H1 (cell line): ENCODE measurements at regions not wholly inside any gene's neighbourhood (a gene's known extent, or its start where the extent isn't known, plus 50 kb on each side); places are given as distances from the start of the nearest gene placed in this dataset.

Experiments used
- CTCF ChIA-PET: fragments of 300-600 bp; sonication (Branson Sonifier 250); formaldehyde crosslinking; loops from one replicate; lab custom pipeline; 2021; ENCODE audit not compliant: partially characterized antibody; lab: Charles Lee
- POLR2A ChIA-PET: fragments of 300-600 bp; sonication (Branson Sonifier 250); formaldehyde crosslinking; loops from one replicate; lab custom pipeline; 2021; ENCODE audit warnings: inconsistent platforms; ENCODE audit not compliant: partially characterized antibody; lab: Charles Lee
- DNase-seq, 2 experiments: peaks; one replicate each; pipeline versions ENCODE4 v3.0.0 to v3.0.0-alpha.2; 2010 to 2022; ENCODE audit warnings: low spot score in 2 of 2, low read depth in 1 of 2, mixed read lengths in 1 of 2
- FAIRE-seq: peaks from 2 replicates; lab custom pipeline; 2011; peaks lifted over from hg19 to GRCh38; lab: Jason Lieb, UNC
- H2AFZ ChIP-seq: 2 replicates; pipeline ENCODE4 v1.8.1; 2012; ENCODE audit warnings: low read length, inconsistent platforms
- H2AK5ac ChIP-seq: 2 replicates; pipeline ENCODE4 v1.6.1; 2013; ENCODE audit warnings: low read depth, low read length
- H2BK120ac ChIP-seq: replicated peaks from 2 replicates; pipeline ENCODE3; 2013; ENCODE audit warnings: low read depth, low read length, inconsistent platforms
- H2BK12ac ChIP-seq: 2 replicates; pipeline ENCODE4 v1.6.1; 2013; ENCODE audit warnings: low read depth, low read length
- H2BK15ac ChIP-seq: 2 replicates; pipeline ENCODE4 v1.6.1; 2013; ENCODE audit warnings: low read length
- H2BK20ac ChIP-seq: 2 replicates; pipeline ENCODE4 v1.6.1; 2013; ENCODE audit warnings: low read length
- H2BK5ac ChIP-seq: 2 replicates; pipeline ENCODE4 v1.6.1; 2013; ENCODE audit warnings: low read depth, low read length
- H3K14ac ChIP-seq: 2 replicates; pipeline ENCODE4 v1.6.1; 2013; ENCODE audit warnings: inconsistent platforms; ENCODE audit not compliant: insufficient read length
- H3K18ac ChIP-seq: 2 replicates; pipeline ENCODE4 v1.6.1; 2013; ENCODE audit warnings: low read length; ENCODE audit errors: extremely low read depth
- H3K23ac ChIP-seq: 2 replicates; pipeline ENCODE4 v1.6.1; 2013; ENCODE audit warnings: inconsistent platforms; ENCODE audit not compliant: insufficient read length
- H3K23me2 ChIP-seq: 2 replicates; pipeline ENCODE4 v1.6.1; 2013; ENCODE audit warnings: low read depth, low read length
- H3K27ac ChIP-seq: 2 replicates; pipeline ENCODE4 v1.6.1; 2011; ENCODE audit warnings: low read depth, low read length, inconsistent platforms
- H3K27me3 ChIP-seq, 4 experiments: replicated peaks in 1 of 4; 1 replicate in 1 of 4; 2 replicates in 3 of 4; pipeline versions ENCODE4 v1.6.1 to v1.8.1; 2011 to 2013; ENCODE audit warnings: low read length in 3 of 4, mild to moderate bottlenecking in 3 of 4, inconsistent platforms in 2 of 4, mixed read lengths in 2 of 4, moderate library complexity in 1 of 4; ENCODE audit not compliant: control insufficient read depth in 3 of 4, insufficient read depth in 3 of 4; ENCODE audit errors: extremely low read depth in 1 of 4
- H3K36me3 ChIP-seq, 4 experiments: 2 replicates each; pipeline versions ENCODE4 v1.6.1 to v1.8.1; 2011 to 2013; ENCODE audit warnings: mild to moderate bottlenecking in 4 of 4, low read length in 3 of 4, moderate library complexity in 2 of 4, control low read depth in 1 of 4, inconsistent platforms in 1 of 4; ENCODE audit not compliant: insufficient read depth in 4 of 4, control insufficient read depth in 2 of 4
- H3K4ac ChIP-seq: replicated peaks from 2 replicates; pipeline ENCODE3; 2013; ENCODE audit warnings: low read length, low read depth, mixed read lengths, inconsistent platforms; ENCODE audit not compliant: insufficient read length
- H3K4me1 ChIP-seq, 4 experiments: replicated peaks in 1 of 4; 1 replicate in 1 of 4; 2 replicates in 3 of 4; pipeline versions ENCODE4 v1.6.1 to v1.8.1; 2011 to 2013; ENCODE audit warnings: low read length in 3 of 4, inconsistent platforms in 2 of 4, mixed read lengths in 1 of 4; ENCODE audit not compliant: insufficient read depth in 4 of 4, control insufficient read depth in 3 of 4
- H3K4me2 ChIP-seq, 2 experiments: 2 replicates each; pipeline versions ENCODE4 v1.6.1 to v1.8.1; 2011 to 2013; ENCODE audit warnings: low read depth in 2 of 2, low read length in 2 of 2, control low read depth in 1 of 2, inconsistent platforms in 1 of 2, mild to moderate bottlenecking in 1 of 2; ENCODE audit not compliant: insufficient read depth in 1 of 2
- H3K4me3 ChIP-seq, 4 experiments: fragments of 200-600, 300-600 bp in 1 of 4; sonication (generic), shearing (Covaris generic), sonication (Bioruptor Twin) in 1 of 4; 2 replicates each; pipeline versions ENCODE4 v1.5.1 to v1.8.1; 2011 to 2016; ENCODE audit warnings: low read length in 4 of 4, low read depth in 3 of 4, control low read depth in 2 of 4, inconsistent platforms in 2 of 4, mild to moderate bottlenecking in 2 of 4, mixed read lengths in 1 of 4, moderate library complexity in 1 of 4; ENCODE audit not compliant: insufficient read depth in 2 of 4; ENCODE audit errors: extremely low read depth in 1 of 4
- H3K56ac ChIP-seq: replicated peaks from 2 replicates; pipeline ENCODE3; 2013; ENCODE audit warnings: low read depth, mild to moderate bottlenecking, mixed read lengths, low read length, inconsistent platforms; ENCODE audit not compliant: insufficient read length
- H3K79me1 ChIP-seq: 2 replicates; pipeline ENCODE4 v1.6.1; 2013; ENCODE audit warnings: low read depth, low read length, control low read depth
- H3K79me2 ChIP-seq, 2 experiments: 2 replicates each; pipeline versions ENCODE4 v1.6.1 to v1.8.1; 2012 to 2013; ENCODE audit warnings: low read length in 2 of 2, mild to moderate bottlenecking in 2 of 2, inconsistent platforms in 1 of 2; ENCODE audit not compliant: insufficient read depth in 2 of 2, control insufficient read depth in 1 of 2
- H3K9ac ChIP-seq, 4 experiments: replicated peaks in 1 of 4; 1 replicate in 1 of 4; 2 replicates in 3 of 4; pipeline versions ENCODE4 v1.6.1 to v1.8.1; 2011 to 2013; ENCODE audit warnings: low read depth in 3 of 4, low read length in 3 of 4, control low read depth in 2 of 4, mild to moderate bottlenecking in 2 of 4, moderate library complexity in 2 of 4, inconsistent platforms in 1 of 4; ENCODE audit errors: extremely low read depth in 1 of 4
- H3K9me3 ChIP-seq, 2 experiments: 2 replicates each; pipeline versions ENCODE4 v1.6.1 to v1.8.1; 2012 to 2013; ENCODE audit warnings: mild to moderate bottlenecking in 2 of 2, moderate library complexity in 2 of 2, control low read depth in 1 of 2, inconsistent platforms in 1 of 2, low read depth in 1 of 2, low read length in 1 of 2, mixed read lengths in 1 of 2; ENCODE audit not compliant: insufficient read depth in 2 of 2
- H4K20me1 ChIP-seq, 2 experiments: replicated peaks in 1 of 2; 2 replicates each; pipeline versions ENCODE3 to v1.8.1; 2011 to 2013; ENCODE audit warnings: inconsistent platforms in 2 of 2, low read length in 2 of 2, mild to moderate bottlenecking in 1 of 2; ENCODE audit not compliant: insufficient read depth in 2 of 2, control insufficient read depth in 1 of 2
- H4K5ac ChIP-seq: 2 replicates; pipeline ENCODE4 v1.6.1; 2013; ENCODE audit warnings: low read length, low read depth, mixed read lengths, inconsistent platforms; ENCODE audit not compliant: insufficient read length
- H4K8ac ChIP-seq: 2 replicates; pipeline ENCODE4 v1.8.0; 2013; ENCODE audit warnings: mild to moderate bottlenecking, moderate library complexity, low read length, inconsistent platforms; ENCODE audit not compliant: insufficient read depth; ENCODE audit errors: extremely low read depth
- H4K91ac ChIP-seq: replicated peaks from 2 replicates; pipeline ENCODE3; 2013; ENCODE audit warnings: low read length, mixed read lengths, inconsistent platforms; ENCODE audit not compliant: insufficient read length
- POLR2AphosphoS5 ChIP-seq: IDR thresholded peaks from 2 replicates; pipeline ENCODE4 v1.6.1; 2011; ENCODE audit warnings: low read depth, low read length
- WGBS, 2 experiments: shearing (Covaris generic) in 1 of 2; methylation state at CpG; one replicate each; pipeline versions ENCODE4 v1.1.6 to v1.1.7; 2013 to 2015; ENCODE audit warnings: low lambda C conversion rate in 2 of 2, mixed read lengths in 2 of 2, inconsistent platforms in 1 of 2, low coverage in 1 of 2, missing lambda C conversion rate in 1 of 2; ENCODE audit not compliant: insufficient replicate concordance in 2 of 2, insufficient coverage in 1 of 2, insufficient read length in 1 of 2; ENCODE audit errors: extremely low coverage in 1 of 2, missing lambda C conversion rate in 1 of 2; 5-methylcytosine and 5-hydroxymethylcytosine counted together

- H3K14ac ChIP-seq = no peak overlapping the region
- H2AFZ ChIP-seq = no peak overlapping the region
- H2BK12ac ChIP-seq = no peak overlapping the region
- H2BK120ac ChIP-seq = no peak overlapping the region
- no peak overlapping the region for H4K91ac ChIP-seq
- H3K27me3 ChIP-seq = no peaks in the 10 kb centered on the region; a peak in 3 of 7 replicates
- no peaks in the 10 kb centered on the region for H3K23me2 ChIP-seq
- 85% methylated on average over 3 of the region's 3 CpGs; no CpG with 5 or more reads in 1 of the 2 experiments for WGBS, 2 experiments
- H3K4ac ChIP-seq = no peak overlapping the region
- peaks cover 0 to 5% (median 3%) of the 10 kb centered on the region in 4 experiments; a peak in 4 of 7 replicates for H3K4me1 ChIP-seq
- H3K4me2 ChIP-seq = no peak overlapping the region
- H3K79me2 ChIP-seq = no peaks in the 10 kb centered on the region
- H3K9ac ChIP-seq = no peak overlapping the region
- H4K8ac ChIP-seq = no peak overlapping the region
- TF ChIP-seq POLR2AphosphoS5 = no peak
- no peaks in the 10 kb centered on the region for H3K36me3 ChIP-seq
- no peak overlapping the region for H4K5ac ChIP-seq
- H3K79me1 ChIP-seq = no peaks in the 10 kb centered on the region
- FAIRE-seq (no peak), DNase-seq (no peak)
- H3K56ac ChIP-seq = no peak overlapping the region
- H3K27ac ChIP-seq = no peak overlapping the region
- no peak overlapping the region for H2BK5ac ChIP-seq
- H3K18ac ChIP-seq = no peak overlapping the region
- CTCF ChIA-PET = no interaction called here
- no peak overlapping the region for H3K4me3 ChIP-seq
- no peak overlapping the region for H2BK20ac ChIP-seq
- H2AK5ac ChIP-seq = no peak overlapping the region
- H2BK15ac ChIP-seq = no peak overlapping the region
- no peak overlapping the region for H3K23ac ChIP-seq
- H4K20me1 ChIP-seq = no peaks in the 10 kb centered on the region
- POLR2A ChIA-PET = no interaction called here
- no peaks in the 10 kb centered on the region for H3K9me3 ChIP-seq
These were observed 361.5 kb upstream of the LARGE1 start for GRCh38 chr22:34281738-34282137.
